H1 (cell line): ENCODE measurements at regions not wholly inside any gene's neighbourhood (a gene's known extent, or its start where the extent isn't known, plus 50 kb on each side); places are given as distances from the start of the nearest gene placed in this dataset.

Source experiments
- CTCF ChIA-PET: fragments of 300-600 bp; sonication (Branson Sonifier 250); formaldehyde crosslinking; loops from one replicate; lab custom pipeline; 2021; ENCODE audit not compliant: partially characterized antibody; lab: Charles Lee
- POLR2A ChIA-PET: fragments of 300-600 bp; sonication (Branson Sonifier 250); formaldehyde crosslinking; loops from one replicate; lab custom pipeline; 2021; ENCODE audit warnings: inconsistent platforms; ENCODE audit not compliant: partially characterized antibody; lab: Charles Lee
- DNase-seq, 2 experiments: peaks; one replicate each; pipeline versions ENCODE4 v3.0.0 to v3.0.0-alpha.2; 2010 to 2022; ENCODE audit warnings: low spot score in 2 of 2, low read depth in 1 of 2, mixed read lengths in 1 of 2
- FAIRE-seq: peaks from 2 replicates; lab custom pipeline; 2011; peaks lifted over from hg19 to GRCh38; lab: Jason Lieb, UNC
- H2AFZ ChIP-seq: 2 replicates; pipeline ENCODE4 v1.8.1; 2012; ENCODE audit warnings: low read length, inconsistent platforms
- H2AK5ac ChIP-seq: 2 replicates; pipeline ENCODE4 v1.6.1; 2013; ENCODE audit warnings: low read depth, low read length
- H2BK120ac ChIP-seq: replicated peaks from 2 replicates; pipeline ENCODE3; 2013; ENCODE audit warnings: low read depth, low read length, inconsistent platforms
- H2BK12ac ChIP-seq: 2 replicates; pipeline ENCODE4 v1.6.1; 2013; ENCODE audit warnings: low read depth, low read length
- H2BK15ac ChIP-seq: 2 replicates; pipeline ENCODE4 v1.6.1; 2013; ENCODE audit warnings: low read length
- H2BK20ac ChIP-seq: 2 replicates; pipeline ENCODE4 v1.6.1; 2013; ENCODE audit warnings: low read length
- H2BK5ac ChIP-seq: 2 replicates; pipeline ENCODE4 v1.6.1; 2013; ENCODE audit warnings: low read depth, low read length
- H3K14ac ChIP-seq: 2 replicates; pipeline ENCODE4 v1.6.1; 2013; ENCODE audit warnings: inconsistent platforms; ENCODE audit not compliant: insufficient read length
- H3K18ac ChIP-seq: 2 replicates; pipeline ENCODE4 v1.6.1; 2013; ENCODE audit warnings: low read length; ENCODE audit errors: extremely low read depth
- H3K23ac ChIP-seq: 2 replicates; pipeline ENCODE4 v1.6.1; 2013; ENCODE audit warnings: inconsistent platforms; ENCODE audit not compliant: insufficient read length
- H3K23me2 ChIP-seq: 2 replicates; pipeline ENCODE4 v1.6.1; 2013; ENCODE audit warnings: low read depth, low read length
- H3K27ac ChIP-seq: 2 replicates; pipeline ENCODE4 v1.6.1; 2011; ENCODE audit warnings: low read depth, low read length, inconsistent platforms
- H3K27me3 ChIP-seq, 4 experiments: replicated peaks in 1 of 4; 1 replicate in 1 of 4; 2 replicates in 3 of 4; pipeline versions ENCODE4 v1.6.1 to v1.8.1; 2011 to 2013; ENCODE audit warnings: low read length in 3 of 4, mild to moderate bottlenecking in 3 of 4, inconsistent platforms in 2 of 4, mixed read lengths in 2 of 4, moderate library complexity in 1 of 4; ENCODE audit not compliant: control insufficient read depth in 3 of 4, insufficient read depth in 3 of 4; ENCODE audit errors: extremely low read depth in 1 of 4
- H3K36me3 ChIP-seq, 4 experiments: 2 replicates each; pipeline versions ENCODE4 v1.6.1 to v1.8.1; 2011 to 2013; ENCODE audit warnings: mild to moderate bottlenecking in 4 of 4, low read length in 3 of 4, moderate library complexity in 2 of 4, control low read depth in 1 of 4, inconsistent platforms in 1 of 4; ENCODE audit not compliant: insufficient read depth in 4 of 4, control insufficient read depth in 2 of 4
- H3K4ac ChIP-seq: replicated peaks from 2 replicates; pipeline ENCODE3; 2013; ENCODE audit warnings: low read length, low read depth, mixed read lengths, inconsistent platforms; ENCODE audit not compliant: insufficient read length
- H3K4me1 ChIP-seq, 4 experiments: replicated peaks in 1 of 4; 1 replicate in 1 of 4; 2 replicates in 3 of 4; pipeline versions ENCODE4 v1.6.1 to v1.8.1; 2011 to 2013; ENCODE audit warnings: low read length in 3 of 4, inconsistent platforms in 2 of 4, mixed read lengths in 1 of 4; ENCODE audit not compliant: insufficient read depth in 4 of 4, control insufficient read depth in 3 of 4
- H3K4me2 ChIP-seq, 2 experiments: 2 replicates each; pipeline versions ENCODE4 v1.6.1 to v1.8.1; 2011 to 2013; ENCODE audit warnings: low read depth in 2 of 2, low read length in 2 of 2, control low read depth in 1 of 2, inconsistent platforms in 1 of 2, mild to moderate bottlenecking in 1 of 2; ENCODE audit not compliant: insufficient read depth in 1 of 2
- H3K4me3 ChIP-seq, 4 experiments: fragments of 200-600, 300-600 bp in 1 of 4; sonication (generic), shearing (Covaris generic), sonication (Bioruptor Twin) in 1 of 4; 2 replicates each; pipeline versions ENCODE4 v1.5.1 to v1.8.1; 2011 to 2016; ENCODE audit warnings: low read length in 4 of 4, low read depth in 3 of 4, control low read depth in 2 of 4, inconsistent platforms in 2 of 4, mild to moderate bottlenecking in 2 of 4, mixed read lengths in 1 of 4, moderate library complexity in 1 of 4; ENCODE audit not compliant: insufficient read depth in 2 of 4; ENCODE audit errors: extremely low read depth in 1 of 4
- H3K56ac ChIP-seq: replicated peaks from 2 replicates; pipeline ENCODE3; 2013; ENCODE audit warnings: low read depth, mild to moderate bottlenecking, mixed read lengths, low read length, inconsistent platforms; ENCODE audit not compliant: insufficient read length
- H3K79me1 ChIP-seq: 2 replicates; pipeline ENCODE4 v1.6.1; 2013; ENCODE audit warnings: low read depth, low read length, control low read depth
- H3K79me2 ChIP-seq, 2 experiments: 2 replicates each; pipeline versions ENCODE4 v1.6.1 to v1.8.1; 2012 to 2013; ENCODE audit warnings: low read length in 2 of 2, mild to moderate bottlenecking in 2 of 2, inconsistent platforms in 1 of 2; ENCODE audit not compliant: insufficient read depth in 2 of 2, control insufficient read depth in 1 of 2
- H3K9ac ChIP-seq, 4 experiments: replicated peaks in 1 of 4; 1 replicate in 1 of 4; 2 replicates in 3 of 4; pipeline versions ENCODE4 v1.6.1 to v1.8.1; 2011 to 2013; ENCODE audit warnings: low read depth in 3 of 4, low read length in 3 of 4, control low read depth in 2 of 4, mild to moderate bottlenecking in 2 of 4, moderate library complexity in 2 of 4, inconsistent platforms in 1 of 4; ENCODE audit errors: extremely low read depth in 1 of 4
- H3K9me3 ChIP-seq, 2 experiments: 2 replicates each; pipeline versions ENCODE4 v1.6.1 to v1.8.1; 2012 to 2013; ENCODE audit warnings: mild to moderate bottlenecking in 2 of 2, moderate library complexity in 2 of 2, control low read depth in 1 of 2, inconsistent platforms in 1 of 2, low read depth in 1 of 2, low read length in 1 of 2, mixed read lengths in 1 of 2; ENCODE audit not compliant: insufficient read depth in 2 of 2
- H4K20me1 ChIP-seq, 2 experiments: replicated peaks in 1 of 2; 2 replicates each; pipeline versions ENCODE3 to v1.8.1; 2011 to 2013; ENCODE audit warnings: inconsistent platforms in 2 of 2, low read length in 2 of 2, mild to moderate bottlenecking in 1 of 2; ENCODE audit not compliant: insufficient read depth in 2 of 2, control insufficient read depth in 1 of 2
- H4K5ac ChIP-seq: 2 replicates; pipeline ENCODE4 v1.6.1; 2013; ENCODE audit warnings: low read length, low read depth, mixed read lengths, inconsistent platforms; ENCODE audit not compliant: insufficient read length
- H4K8ac ChIP-seq: 2 replicates; pipeline ENCODE4 v1.8.0; 2013; ENCODE audit warnings: mild to moderate bottlenecking, moderate library complexity, low read length, inconsistent platforms; ENCODE audit not compliant: insufficient read depth; ENCODE audit errors: extremely low read depth
- H4K91ac ChIP-seq: replicated peaks from 2 replicates; pipeline ENCODE3; 2013; ENCODE audit warnings: low read length, mixed read lengths, inconsistent platforms; ENCODE audit not compliant: insufficient read length
- FOSL1 ChIP-seq: IDR thresholded peaks from 2 replicates; pipeline ENCODE4 v1.6.1; 2011; ENCODE audit warnings: mild to moderate bottlenecking, low read depth, low read length, moderate library complexity; ENCODE audit not compliant: insufficient read depth
- GABPA ChIP-seq: IDR thresholded peaks from 2 replicates; pipeline ENCODE4 v1.6.1; 2011; ENCODE audit warnings: mild to moderate bottlenecking, low read length, moderate library complexity, borderline replicate concordance; ENCODE audit not compliant: insufficient read depth
- HDAC6 ChIP-seq: IDR thresholded peaks from one replicate; pipeline ENCODE4 v1.7.1; 2012; ENCODE audit warnings: low read depth, mild to moderate bottlenecking, inconsistent platforms, low read length, moderate library complexity
- SP1 ChIP-seq: IDR thresholded peaks from 2 replicates; pipeline ENCODE4 v1.6.1; 2011; ENCODE audit warnings: low read depth, low read length
- TAF7 ChIP-seq: optimal IDR thresholded peaks from 2 replicates; pipeline ENCODE3; 2011; ENCODE audit warnings: low read depth, mild to moderate bottlenecking, inconsistent platforms, low read length, moderate library complexity, borderline replicate concordance
- WGBS, 2 experiments: shearing (Covaris generic) in 1 of 2; methylation state at CpG; one replicate each; pipeline versions ENCODE4 v1.1.6 to v1.1.7; 2013 to 2015; ENCODE audit warnings: low lambda C conversion rate in 2 of 2, mixed read lengths in 2 of 2, inconsistent platforms in 1 of 2, low coverage in 1 of 2, missing lambda C conversion rate in 1 of 2; ENCODE audit not compliant: insufficient replicate concordance in 2 of 2, insufficient coverage in 1 of 2, insufficient read length in 1 of 2; ENCODE audit errors: extremely low coverage in 1 of 2, missing lambda C conversion rate in 1 of 2; 5-methylcytosine and 5-hydroxymethylcytosine counted together

DNA sequence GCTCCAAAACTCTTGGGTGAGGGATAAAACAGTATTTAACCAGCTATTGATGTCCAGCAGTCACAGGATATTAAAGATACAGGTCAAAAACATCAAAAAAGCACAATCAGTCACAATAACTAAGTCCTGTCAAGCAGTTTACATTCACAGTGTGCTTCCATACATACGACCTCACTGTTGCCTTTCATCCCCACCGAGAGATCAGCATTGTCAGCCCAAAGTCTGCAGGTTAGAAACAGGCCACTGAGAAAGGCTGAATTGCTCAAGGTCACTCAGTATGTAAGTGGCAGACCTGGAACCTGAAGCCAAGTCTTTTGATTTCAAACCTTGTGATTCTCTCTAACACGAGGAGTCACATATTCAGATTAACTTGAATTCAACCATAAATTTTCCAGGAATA is 124.9 kb downstream of the GXYLT1 start:
- no peak overlapping the region for H2BK120ac ChIP-seq
- no peak overlapping the region for H3K18ac ChIP-seq
- H3K4ac ChIP-seq: no peak overlapping the region
- FAIRE-seq (no peak), DNase-seq (no peak)
- no peak overlapping the region for H4K91ac ChIP-seq
- no peak overlapping the region for H4K8ac ChIP-seq
- H2BK20ac ChIP-seq: no peak overlapping the region
- no peak overlapping the region for H2BK15ac ChIP-seq
- H3K4me3 ChIP-seq: no peak overlapping the region
- H2AFZ ChIP-seq: no peak overlapping the region
- no peak overlapping the region for H3K23ac ChIP-seq
- no peak overlapping the region for H3K27ac ChIP-seq
- H3K79me1 ChIP-seq: no peaks in the 10 kb centered on the region
- no peak overlapping the region for H2AK5ac ChIP-seq
- no peaks in the 10 kb centered on the region for H3K36me3 ChIP-seq
- no peaks in the 10 kb centered on the region for H4K20me1 ChIP-seq
- H3K27me3 ChIP-seq: peaks cover 0 to 3% (median under 1%) of the 10 kb centered on the region in 4 experiments; a peak in 2 of 7 replicates
- H3K4me1 ChIP-seq: no peaks in the 10 kb centered on the region
- H3K56ac ChIP-seq: no peak overlapping the region
- no peak overlapping the region for H3K9ac ChIP-seq
- no peaks in the 10 kb centered on the region for H3K79me2 ChIP-seq
- H3K23me2 ChIP-seq: no peaks in the 10 kb centered on the region
- ChIA-PET POLR2A (no interaction called here), CTCF (interaction anchor here (0.8 to 1.3 kb wide), 3 partner anchors 8 to 830 kb away, joined by 3 to 4 read pairs (median 3); no protein-coding TSS in a partner anchor)
- no peak overlapping the region for H2BK5ac ChIP-seq
- no peak overlapping the region for H3K4me2 ChIP-seq
- H3K9me3 ChIP-seq: no peaks in the 10 kb centered on the region
- 77% methylated on average over 3 of the region's 3 CpGs; no CpG with 5 or more reads in 1 of the 2 experiments for WGBS, 2 experiments
- H3K14ac ChIP-seq: no peak overlapping the region
- no peak overlapping the region for H4K5ac ChIP-seq
- no peak overlapping the region for H2BK12ac ChIP-seq
- no peak for TF ChIP-seq HDAC6
- no peak for TF ChIP-seq TAF7
- no peak for TF ChIP-seq GABPA
- TF ChIP-seq SP1: no peak
- TF ChIP-seq FOSL1: no peak
